IMR-90 (cell line): ENCODE measurements at regions not wholly inside any gene's neighbourhood (a gene's known extent, or its start where the extent isn't known, plus 50 kb on each side); places are given as distances from the start of the nearest gene placed in this dataset.

Experiments
- ATAC-seq: fragments of 200-7000 bp; cut with Tn5 transposase; 2 replicates; pipeline ENCODE4 v1.9.1; 2020; ENCODE audit warnings: low read depth, mild to moderate bottlenecking, moderate library complexity
- BruUV-seq: library from RNA; stranded (reverse); fragments of 400-500 nt; replicated peaks from 2 replicates; lab custom pipeline; 2021; lab: Mats Ljungman, UMichigan
- CTCF ChIA-PET: fragments of 300-600 bp; formaldehyde crosslinking; extraction: SDS; loops from one replicate; lab custom pipeline; 2021; ENCODE audit warnings: antibody characterized with exemption; lab: Yijun Ruan, JAX
- POLR2A ChIA-PET: fragments of 300-600 bp; sonication (Branson Sonifier 250); formaldehyde crosslinking; loops from one replicate; lab custom pipeline; 2022; ENCODE audit warnings: antibody characterized with exemption; ENCODE audit not compliant: unreplicated experiment; lab: Charles Lee
- DNase-seq: peaks from one replicate; pipeline ENCODE4 v3.0.0; 2013
- H2AFZ ChIP-seq: replicated peaks from 2 replicates; pipeline ENCODE3; 2013; ENCODE audit warnings: low read length, mild to moderate bottlenecking; ENCODE audit not compliant: poor library complexity
- H2AK5ac ChIP-seq: 2 replicates; pipeline ENCODE4 v1.6.1; 2013; ENCODE audit warnings: low read depth, low read length, inconsistent platforms
- H2AK9ac ChIP-seq: replicated peaks from 2 replicates; pipeline ENCODE3; 2013; ENCODE audit warnings: mild to moderate bottlenecking, low read depth, low read length, moderate library complexity; ENCODE audit not compliant: poor library complexity
- H2BK120ac ChIP-seq: 2 replicates; pipeline ENCODE4 v1.6.1; 2013; ENCODE audit warnings: low read depth, low read length, inconsistent platforms
- H2BK15ac ChIP-seq: 3 replicates; pipeline ENCODE4 v1.6.1; 2013; ENCODE audit warnings: low read depth, low read length, inconsistent platforms
- H2BK20ac ChIP-seq: 2 replicates; pipeline ENCODE4 v1.6.1; 2013; ENCODE audit warnings: low read depth, mild to moderate bottlenecking, inconsistent platforms, low read length, moderate library complexity
- H2BK5ac ChIP-seq: 2 replicates; pipeline ENCODE4 v1.6.1; 2013; ENCODE audit warnings: mild to moderate bottlenecking, low read depth, low read length, inconsistent platforms; ENCODE audit not compliant: poor library complexity, severe bottlenecking
- H3K14ac ChIP-seq: replicated peaks from 2 replicates; pipeline ENCODE4 v1.6.1; 2013; ENCODE audit warnings: low read depth, low read length, inconsistent platforms
- H3K18ac ChIP-seq: 2 replicates; pipeline ENCODE4 v1.6.1; 2013; ENCODE audit warnings: low read depth, low read length, control low read depth
- H3K23ac ChIP-seq: 2 replicates; pipeline ENCODE4 v1.6.1; 2013; ENCODE audit warnings: low read depth, low read length, inconsistent platforms
- H3K27ac ChIP-seq: 2 replicates; pipeline ENCODE4 v1.5.1; 2013; ENCODE audit warnings: mild to moderate bottlenecking, control low read depth, low read length; ENCODE audit not compliant: insufficient read depth
- H3K27me3 ChIP-seq: 2 replicates; pipeline ENCODE4 v1.6.1; 2013; ENCODE audit warnings: low read length; ENCODE audit not compliant: control insufficient read depth, insufficient read depth
- H3K36me3 ChIP-seq: 2 replicates; pipeline ENCODE4 v1.6.1; 2013; ENCODE audit warnings: low read length, mixed read lengths; ENCODE audit not compliant: control insufficient read depth, insufficient read depth
- H3K4ac ChIP-seq: 2 replicates; pipeline ENCODE4 v1.6.1; 2013; ENCODE audit warnings: low read depth, low read length, inconsistent platforms
- H3K4me1 ChIP-seq: 2 replicates; pipeline ENCODE4 v1.6.1; 2013; ENCODE audit warnings: low read length, mixed read lengths; ENCODE audit not compliant: control insufficient read depth, insufficient read depth
- H3K4me2 ChIP-seq: 2 replicates; pipeline ENCODE4 v1.6.1; 2013; ENCODE audit warnings: low read depth, mild to moderate bottlenecking, control low read depth, low read length, moderate library complexity
- H3K4me3 ChIP-seq: 2 replicates; pipeline ENCODE4 v1.5.1; 2013; ENCODE audit warnings: low read depth, mild to moderate bottlenecking, control low read depth, low read length, moderate library complexity; ENCODE audit not compliant: insufficient read depth
- H3K56ac ChIP-seq: 2 replicates; pipeline ENCODE4 v1.6.1; 2013; ENCODE audit warnings: low read length, inconsistent platforms; ENCODE audit not compliant: insufficient read depth; ENCODE audit errors: extremely low read depth
- H3K79me1 ChIP-seq, 2 experiments: 2 replicates each; pipeline ENCODE4 v1.6.1; 2013; ENCODE audit warnings: low read length in 2 of 2, inconsistent platforms in 1 of 2, low read depth in 1 of 2
- H3K9ac ChIP-seq: 2 replicates; pipeline ENCODE4 v1.6.1; 2013; ENCODE audit warnings: low read depth, low read length, control low read depth
- H3K9me1 ChIP-seq: 2 replicates; pipeline ENCODE4 v1.6.1; 2013; ENCODE audit warnings: low read length, inconsistent platforms; ENCODE audit not compliant: insufficient read depth
- H3K9me3 ChIP-seq: 2 replicates; pipeline ENCODE4 v1.6.1; 2013; ENCODE audit warnings: low read length; ENCODE audit not compliant: control insufficient read depth, insufficient read depth
- H4K20me1 ChIP-seq: 2 replicates; pipeline ENCODE4 v1.6.1; 2013; ENCODE audit warnings: low read length, inconsistent platforms; ENCODE audit not compliant: insufficient read depth
- H4K5ac ChIP-seq: 2 replicates; pipeline ENCODE4 v1.6.1; 2013; ENCODE audit warnings: mild to moderate bottlenecking, low read depth, low read length, control low read depth
- H4K8ac ChIP-seq, 2 experiments: 2 replicates each; pipeline ENCODE4 v1.6.1; 2013; ENCODE audit warnings: low read depth in 2 of 2, low read length in 2 of 2, control low read depth in 1 of 2, inconsistent platforms in 1 of 2
- H4K91ac ChIP-seq: 2 replicates; pipeline ENCODE4 v1.6.1; 2013; ENCODE audit warnings: low read depth, low read length, inconsistent platforms; ENCODE audit not compliant: insufficient read depth
- BHLHE40 ChIP-seq: fragments of 150-350 bp; IDR thresholded peaks from 2 replicates; pipeline ENCODE4 v1.6.1; 2016; ENCODE audit warnings: mild to moderate bottlenecking, low read depth, low read length
- CEBPB ChIP-seq: IDR thresholded peaks from 2 replicates; pipeline ENCODE4 v1.6.1; 2012; ENCODE audit warnings: low read depth, low read length, improper control_type of control experiment
- FOS ChIP-seq: fragments of 150-350 bp; IDR thresholded peaks from 2 replicates; pipeline ENCODE4 v1.6.1; 2016; ENCODE audit warnings: low read depth, low read length
- MXI1 ChIP-seq: IDR thresholded peaks from 2 replicates; pipeline ENCODE4 v1.6.1; 2012; ENCODE audit warnings: low read depth, mild to moderate bottlenecking, low read length, moderate library complexity, borderline replicate concordance
- RAD21 ChIP-seq: IDR thresholded peaks from 2 replicates; pipeline ENCODE4 v1.6.1; 2012; ENCODE audit warnings: low read length, improper control_type of control experiment
- RCOR1 ChIP-seq: IDR thresholded peaks from 2 replicates; pipeline ENCODE4 v1.6.1; 2012; ENCODE audit warnings: mild to moderate bottlenecking, low read length, improper control_type of control experiment; ENCODE audit not compliant: insufficient replicate concordance
- RFX5 ChIP-seq: IDR thresholded peaks from 2 replicates; pipeline ENCODE4 v1.8.0; 2012; ENCODE audit warnings: low read depth, mild to moderate bottlenecking, low read length, moderate library complexity
- SMC3 ChIP-seq: fragments of 150-350 bp; IDR thresholded peaks from 2 replicates; pipeline ENCODE4 v1.6.1; 2016; ENCODE audit warnings: low read depth, mild to moderate bottlenecking, antibody characterized with exemption, low read length, moderate library complexity
- USF2 ChIP-seq: fragments of 150-350 bp; IDR thresholded peaks from 2 replicates; pipeline ENCODE4 v1.6.1; 2017; ENCODE audit warnings: mild to moderate bottlenecking, antibody characterized with exemption, low read length, low read depth
- WGBS, 2 experiments: methylation state at CpG; one replicate each; pipeline versions ENCODE4 v1.1.5 to v1.1.7; 2013; ENCODE audit warnings: missing lambda C conversion rate in 2 of 2; ENCODE audit not compliant: insufficient read length in 1 of 2; ENCODE audit errors: extremely low coverage in 2 of 2; 5-methylcytosine and 5-hydroxymethylcytosine counted together
- dilution Hi-C: fragments of 300-500 bp; cut with HindIII; formaldehyde crosslinking; loops from one replicate; pipeline ENCODE4 v1.14.3; 2018; ENCODE audit warnings: low sequenced_read_pairs; ENCODE audit not compliant: unreplicated experiment
- in situ Hi-C: fragments of 300-500 bp; cut with MboI; formaldehyde crosslinking; loops from 3 replicates; pipeline ENCODE4 v1.14.3; 2019; ENCODE audit warnings: low sequenced_read_pairs, inconsistent platforms, mixed read lengths
- intact Hi-C: fragments of 100-400 bp; cut with micrococcal nuclease; formaldehyde crosslinking; loops from 2 replicates; pipeline ENCODE4 v1.10.0; 2022

- ChIA-PET CTCF (no interaction called here), POLR2A (no interaction called here)
Measured at GRCh38 chr4:35541146-35541887, 703.0 kb downstream of the ARAP2 start.

More at GRCh38 chr4:35541146-35541887, 703.0 kb downstream of the ARAP2 start:
- Histone ChIP-seq H3K9me3 (peaks cover 5% of the 10 kb centered on the region; the same call in 1 of the 2 replicates), H2AK5ac (no peak overlapping the region), H3K4me1 (no peaks in the 10 kb centered on the region), H3K56ac (no peak overlapping the region), H3K9ac (no peak overlapping the region), H2BK15ac (no peak overlapping the region), H3K36me3 (no peaks in the 10 kb centered on the region), H2BK5ac (no peak overlapping the region), H3K23ac (no peak overlapping the region), H2BK120ac (no peak overlapping the region), H4K20me1 (no peaks in the 10 kb centered on the region), H2AFZ (no peak overlapping the region), H2BK20ac (no peak overlapping the region), H3K27me3 (no peaks in the 10 kb centered on the region), H2AK9ac (no peak overlapping the region), H4K5ac (no peak overlapping the region), H3K9me1 (no peaks in the 10 kb centered on the region), H3K4ac (no peak overlapping the region), H3K14ac (no peak overlapping the region), H4K91ac (no peak overlapping the region), H3K79me1 (no peaks in the 10 kb centered on the region), H3K27ac (no peak overlapping the region), H3K4me3 (no peak overlapping the region), H4K8ac (no peak overlapping the region), H3K18ac (no peak overlapping the region), H3K4me2 (no peak overlapping the region)
- WGBS, 2 experiments = 60% methylated on average over 2 of the region's 12 CpGs; no CpG with 5 or more reads in 1 of the 2 experiments
- BruUV-seq = no TSS peak
- TF ChIP-seq BHLHE40 (no peak), USF2 (no peak), RCOR1 (no peak), FOS (no peak), SMC3 (no peak), CEBPB (no peak), RFX5 (no peak), RAD21 (no peak), MXI1 (no peak)
- in situ Hi-C loops = no loop called here
- intact Hi-C loops = no loop called here
- dilution Hi-C loops = no loop called here
- DNase-seq = no peak
- no peak for ATAC-seq
